ENCODE measurements at regions not wholly inside any gene's neighbourhood (a gene's known extent, or its start where the extent isn't known, plus 50 kb on each side); places are given as distances from the start of the nearest gene placed in this dataset.

- no peak for TF ChIP-seq CTCF (conservative IDR thresholded peaks at IDR 0.05; ENCODE audit: low read length)
- no peak for TF ChIP-seq EZH2phosphoT487 (IDR thresholded peaks at IDR 0.05; ENCODE audit: borderline replicate concordance, low read depth, low read length)
Measured at GRCh38 chrX:126670258-126670657, 117.6 kb upstream of the DCAF12L1 start.

Measured in OCI-LY7 (cell line).